ENCODE measurements at regions not wholly inside any gene's neighbourhood (a gene's known extent, or its start where the extent isn't known, plus 50 kb on each side); places are given as distances from the start of the nearest gene placed in this dataset.
"Not testable (repeated sequence)": the region's sequence is repeated elsewhere in the genome, so short reads cannot be mapped to it uniquely, and the experiment has no call there.

DNA sequence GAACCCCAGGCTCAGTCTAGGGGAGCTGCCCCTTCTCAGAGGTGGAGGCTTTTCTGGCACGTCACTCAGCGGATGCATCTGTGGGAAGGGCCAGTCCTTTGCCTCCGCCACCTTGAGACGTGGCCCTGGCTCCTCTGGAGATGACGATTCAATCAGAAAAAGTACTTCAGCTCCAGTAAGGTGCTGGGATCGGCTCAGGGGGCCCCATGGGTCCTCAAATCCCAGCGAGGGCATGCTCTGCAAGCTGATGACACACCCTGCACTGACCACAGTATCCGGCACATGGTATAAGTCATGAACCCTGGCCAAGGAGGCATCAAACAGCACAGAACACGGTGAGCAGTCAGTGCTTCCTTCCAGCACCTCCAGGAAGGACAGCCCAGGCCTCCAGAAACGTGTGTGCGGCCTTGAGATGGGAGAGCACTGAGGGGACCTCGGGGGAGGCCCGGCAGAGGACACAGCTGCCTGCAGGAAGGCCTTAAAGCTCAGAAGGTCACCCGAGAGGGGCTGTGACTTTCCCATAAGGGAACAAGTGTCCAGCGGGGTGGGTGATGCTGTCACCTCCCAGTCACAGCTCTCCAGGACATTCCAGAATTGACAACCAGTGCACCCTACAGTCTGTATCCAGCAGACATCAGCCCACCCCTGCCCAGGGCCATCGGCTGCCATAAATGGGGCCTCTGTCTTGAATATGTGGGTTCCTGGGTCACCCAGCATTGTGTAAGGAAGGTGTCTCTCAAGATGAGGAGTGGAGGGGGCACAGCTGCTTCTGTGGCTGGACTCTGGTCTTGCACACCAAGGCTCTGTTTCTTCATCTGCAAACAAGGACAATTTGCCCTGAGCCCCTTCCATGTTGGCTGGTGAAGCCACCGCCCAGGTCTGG is 205.8 kb downstream of the NDUFA10 start:
- DNase-seq (ENCODE audit: unreplicated experiment) = peak; percentile 26
- no peak overlapping the region for H3K27ac Mint-ChIP-seq (ENCODE audit: low read depth, unreplicated experiment)
- peaks cover 2% of the 10 kb centered on the region for H3K4me1 Mint-ChIP-seq (ENCODE audit: insufficient read depth, unreplicated experiment)
- TF ChIP-seq CTCF (IDR thresholded peaks at IDR 0.05; ENCODE audit: unreplicated experiment) = no peak
- no peaks in the 10 kb centered on the region for H3K36me3 Mint-ChIP-seq (ENCODE audit: insufficient read depth, unreplicated experiment)
- H3K9me3 Mint-ChIP-seq (ENCODE audit: unreplicated experiment) = no peaks in the 10 kb centered on the region
- H3K27me3 Mint-ChIP-seq (ENCODE audit: insufficient read depth, unreplicated experiment) = peaks cover 72% of the 10 kb centered on the region
- intact Hi-C loops (cut with micrococcal nuclease) = no loop called here
- ChIA-PET POLR2A (interaction anchor here (0.6 kb wide), 1 partner anchor 76 kb away, joined by 3 read pairs; no protein-coding TSS in a partner anchor), CTCF (interaction anchor here (0.7 kb wide), 1 partner anchor 173 kb away, joined by 3 read pairs; no protein-coding TSS in a partner anchor)
- no peak overlapping the region for H3K4me3 Mint-ChIP-seq (ENCODE audit: unreplicated experiment)
- no TSS peak for BruUV-seq (replicated peaks)

DNA sequence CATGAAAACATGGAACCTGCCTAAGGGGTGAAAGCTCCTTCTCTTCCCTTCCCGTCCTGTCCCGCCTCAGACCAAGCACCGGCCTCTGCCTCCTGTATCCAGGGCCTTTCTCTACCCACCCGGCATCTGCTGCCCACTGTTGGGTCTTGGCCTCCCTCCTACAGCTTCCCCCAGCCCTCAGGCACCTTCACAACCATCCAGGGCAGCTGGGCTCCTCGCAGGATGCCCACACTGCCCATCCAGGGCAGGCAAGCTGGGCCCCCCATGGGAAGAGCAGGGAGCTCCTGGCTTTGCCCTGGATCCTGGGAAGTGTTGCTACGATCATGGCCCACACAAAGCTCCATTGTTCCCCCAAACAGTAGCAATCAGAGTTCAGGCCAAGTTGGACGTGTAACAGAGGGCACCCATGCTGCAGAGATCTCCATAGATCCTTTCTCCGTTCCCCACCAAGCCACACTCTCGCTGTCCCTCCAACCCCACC is 206.6 kb downstream of the NDUFA10 start:
- no TSS peak for BruUV-seq (replicated peaks)

DNA sequence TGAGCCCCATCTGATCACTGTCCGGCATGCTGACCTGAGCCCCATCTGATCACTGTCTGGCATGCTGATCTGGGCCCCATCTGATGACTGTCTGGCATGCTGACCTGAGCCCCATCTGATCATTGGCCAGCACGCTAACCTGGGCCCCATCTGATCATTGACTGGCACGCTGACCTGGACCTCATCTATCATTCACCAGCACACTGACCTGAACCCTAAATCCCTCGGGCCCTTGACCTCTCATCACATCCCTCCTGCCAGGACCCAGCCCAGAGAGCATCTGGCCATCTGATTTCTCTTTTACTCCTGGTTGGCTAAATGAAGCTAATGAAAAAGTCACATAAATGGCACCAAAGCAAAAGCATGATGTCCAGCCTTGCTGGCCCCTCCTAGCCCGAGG is 207.1 kb downstream of the NDUFA10 start:
- H3K27me3 Mint-ChIP-seq (ENCODE audit: insufficient read depth, unreplicated experiment) = peaks cover 65% of the 10 kb centered on the region
- ChIA-PET POLR2A (no interaction called here), CTCF (no interaction called here)
- no peak overlapping the region for H3K4me3 Mint-ChIP-seq (ENCODE audit: unreplicated experiment)
- no peaks in the 10 kb centered on the region for H3K4me1 Mint-ChIP-seq (ENCODE audit: insufficient read depth, unreplicated experiment)
- BruUV-seq (replicated peaks) = no TSS peak
- no peaks in the 10 kb centered on the region for H3K9me3 Mint-ChIP-seq (ENCODE audit: unreplicated experiment)
- TF ChIP-seq CTCF (IDR thresholded peaks at IDR 0.05; ENCODE audit: unreplicated experiment) = no peak
- no peaks in the 10 kb centered on the region for H3K36me3 Mint-ChIP-seq (ENCODE audit: insufficient read depth, unreplicated experiment)
- no peak overlapping the region for H3K27ac Mint-ChIP-seq (ENCODE audit: low read depth, unreplicated experiment)
- DNase-seq (ENCODE audit: unreplicated experiment) = no peak
- intact Hi-C loops (cut with micrococcal nuclease) = no loop called here

More for the DNA sequence above, 206.6 kb downstream of the NDUFA10 start:
- H3K4me3 Mint-ChIP-seq (ENCODE audit: unreplicated experiment) = no peak overlapping the region
- POLR2A ChIA-PET = interaction anchor here (0.6 kb wide), 1 partner anchor 76 kb away, joined by 3 read pairs; no protein-coding TSS in a partner anchor
- H3K27me3 Mint-ChIP-seq (ENCODE audit: insufficient read depth, unreplicated experiment) = peaks cover 70% of the 10 kb centered on the region
- CTCF ChIA-PET = no interaction called here
- no peak for TF ChIP-seq CTCF (IDR thresholded peaks at IDR 0.05; ENCODE audit: unreplicated experiment)
- H3K4me1 Mint-ChIP-seq (ENCODE audit: insufficient read depth, unreplicated experiment) = no peaks in the 10 kb centered on the region
- intact Hi-C loops (cut with micrococcal nuclease) = no loop called here
- no peak for DNase-seq (ENCODE audit: unreplicated experiment)
- no peaks in the 10 kb centered on the region for H3K9me3 Mint-ChIP-seq (ENCODE audit: unreplicated experiment)
- no peak overlapping the region for H3K27ac Mint-ChIP-seq (ENCODE audit: low read depth, unreplicated experiment)
- H3K36me3 Mint-ChIP-seq (ENCODE audit: insufficient read depth, unreplicated experiment) = no peaks in the 10 kb centered on the region

DNA sequence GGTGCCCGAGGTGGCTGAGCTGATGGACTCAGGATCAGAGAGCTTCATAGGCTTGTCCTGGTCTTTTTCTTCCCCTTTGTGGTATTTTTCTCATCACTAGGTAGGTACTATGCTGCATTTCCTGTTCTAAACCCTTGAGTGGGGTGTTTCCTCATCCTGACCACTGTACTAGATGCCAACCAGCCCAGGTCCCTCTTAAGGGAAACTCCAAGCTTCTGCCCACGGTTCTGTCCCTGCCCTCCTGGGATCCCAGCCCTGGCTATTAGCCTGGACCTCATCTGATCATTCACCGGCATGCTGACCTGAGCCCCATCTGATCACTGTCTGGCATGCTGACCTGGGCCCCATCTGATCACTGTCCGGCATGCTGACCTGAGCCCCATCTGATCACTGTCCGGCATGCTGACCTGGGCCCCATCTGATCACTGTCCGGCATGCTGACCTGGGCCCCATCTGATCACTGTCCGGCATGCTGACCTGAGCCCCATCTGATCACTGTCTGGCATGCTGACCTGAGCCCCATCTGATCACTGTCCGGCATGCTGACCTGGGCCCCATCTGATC is 207.6 kb downstream of the NDUFA10 start:
- POLR2A ChIA-PET; intact Hi-C loops (cut with micrococcal nuclease); H3K9me3 Mint-ChIP-seq (ENCODE audit: unreplicated experiment); H3K36me3 Mint-ChIP-seq (ENCODE audit: insufficient read depth, unreplicated experiment); H3K27ac Mint-ChIP-seq (ENCODE audit: low read depth, unreplicated experiment); DNase-seq (ENCODE audit: unreplicated experiment); H3K4me1 Mint-ChIP-seq (ENCODE audit: insufficient read depth, unreplicated experiment); H3K4me3 Mint-ChIP-seq (ENCODE audit: unreplicated experiment); BruUV-seq (replicated peaks): not testable (repeated sequence)
- H3K27me3 Mint-ChIP-seq (ENCODE audit: insufficient read depth, unreplicated experiment) = peaks cover 61% of the 10 kb centered on the region
- CTCF ChIA-PET = interaction anchor here (0.6 kb wide), 1 partner anchor 590 kb away, joined by 5 read pairs; no protein-coding TSS in a partner anchor

All from MCF 10A (cell line).